Vagina (tissue), 2 donors: ENCODE measurements at regions not wholly inside any gene's neighbourhood (a gene's known extent, or its start where the extent isn't known, plus 50 kb on each side); places are given as distances from the start of the nearest gene placed in this dataset.

Experiments used
- DNase-seq, 2 donors: peaks; one replicate each; pipeline ENCODE4 v3.0.0-alpha.2; 2017; ENCODE audit errors: extremely low spot score in 2 of 2
- H3K27ac ChIP-seq: fragments of 200-600 bp; sonication (generic); one replicate; pipeline ENCODE4 v1.5.1; 2019
- H3K27me3 ChIP-seq: fragments of 200-600 bp; sonication (generic); one replicate; pipeline ENCODE4 v1.5.1; 2019
- H3K36me3 ChIP-seq, 2 donors: fragments of 200-600 bp; sonication (generic); one replicate each; pipeline ENCODE4 v1.5.1; 2017 to 2019
- H3K4me1 ChIP-seq: fragments of 200-600 bp; sonication (generic); one replicate; pipeline ENCODE4 v1.5.1; 2019
- H3K4me3 ChIP-seq, 2 donors: fragments of 200-600 bp; sonication (generic); 1 replicate in 1 of 2; 2 replicates in 1 of 2; pipeline ENCODE4 v1.5.1; 2016 to 2019
- H3K9me3 ChIP-seq: fragments of 200-600 bp; sonication (generic); one replicate; pipeline ENCODE4 v1.5.1; 2019
- CTCF ChIP-seq, 3 experiments: fragments of 450-650 bp in 2 of 3; fragments of 200-600 bp in 1 of 3; sonication (generic) in 1 of 3; IDR thresholded peaks; one replicate each; pipeline ENCODE4 v1.5.1; 2017 to 2019; ENCODE audit warnings: antibody characterized with exemption in 3 of 3, mild to moderate bottlenecking in 2 of 3, moderate library complexity in 2 of 3
- POLR2A ChIP-seq, 2 donors: fragments of 450-650 bp; IDR thresholded peaks; one replicate each; pipeline ENCODE4 v1.6.1; 2017; ENCODE audit warnings: antibody characterized with exemption in 2 of 2, mild to moderate bottlenecking in 2 of 2, moderate library complexity in 2 of 2
- POLR2AphosphoS5 ChIP-seq, 2 donors: sonication (generic); formaldehyde crosslinking; IDR thresholded peaks; one replicate each; pipeline ENCODE4 v1.9.0; 2017; ENCODE audit warnings: antibody characterized with exemption in 2 of 2, mild to moderate bottlenecking in 2 of 2, low read depth in 1 of 2; ENCODE audit not compliant: insufficient read depth in 1 of 2
- intact Hi-C: fragments of 100-400 bp; cut with DNase I; formaldehyde crosslinking; loops from one replicate; pipeline ENCODE4 v1.15.1; 2023

GRCh38 chr6:147700436-147701209 is 192.1 kb downstream of the SAMD5 start:
- Histone ChIP-seq H3K27me3 (no peaks in the 10 kb centered on the region), H3K9me3 (no peaks in the 10 kb centered on the region), H3K36me3 (no peaks in the 10 kb centered on the region), H3K4me1 (no peaks in the 10 kb centered on the region), H3K4me3 (no peak overlapping the region), H3K27ac (no peak overlapping the region)
- no peak for DNase-seq
- intact Hi-C loops = no loop called here
- TF ChIP-seq POLR2A (IDR thresholded peaks at IDR 0.05) (no peak), CTCF (IDR thresholded peaks at IDR 0.05) (no peak), POLR2AphosphoS5 (IDR thresholded peaks at IDR 0.05; ENCODE audit: insufficient read depth in 1 of 2, low read depth in 1 of 2) (no peak)

- no peaks in the 10 kb centered on the region for H3K27me3 ChIP-seq
- intact Hi-C loops = no loop called here
- no peak overlapping the region for H3K4me3 ChIP-seq
- H3K4me1 ChIP-seq = no peaks in the 10 kb centered on the region
- H3K27ac ChIP-seq = no peak overlapping the region
- H3K36me3 ChIP-seq = no peaks in the 10 kb centered on the region
- no peak for DNase-seq
- TF ChIP-seq POLR2AphosphoS5 (IDR thresholded peaks at IDR 0.05; ENCODE audit: insufficient read depth in 1 of 2, low read depth in 1 of 2) = no peak
- no peak for TF ChIP-seq CTCF (IDR thresholded peaks at IDR 0.05)
- TF ChIP-seq POLR2A (IDR thresholded peaks at IDR 0.05) = no peak
- no peaks in the 10 kb centered on the region for H3K9me3 ChIP-seq
Observed at GRCh38 chr6:147704691-147705090, 196.2 kb downstream of the SAMD5 start.

GRCh38 chr6:147707524-147707923 is 199.0 kb downstream of the SAMD5 start:
- Histone ChIP-seq H3K27ac (no peak overlapping the region), H3K27me3 (no peaks in the 10 kb centered on the region), H3K9me3 (no peaks in the 10 kb centered on the region), H3K4me3 (no peak overlapping the region), H3K4me1 (no peaks in the 10 kb centered on the region), H3K36me3 (no peaks in the 10 kb centered on the region)
- TF ChIP-seq POLR2A (IDR thresholded peaks at IDR 0.05) = no peak
- no peak for TF ChIP-seq POLR2AphosphoS5 (IDR thresholded peaks at IDR 0.05; ENCODE audit: insufficient read depth in 1 of 2, low read depth in 1 of 2)
- TF ChIP-seq CTCF (IDR thresholded peaks at IDR 0.05) = no peak
- no peak for DNase-seq
- intact Hi-C loops = no loop called here

GRCh38 chr6:147708170-147708569 is 199.7 kb downstream of the SAMD5 start:
- Histone ChIP-seq H3K36me3 (no peaks in the 10 kb centered on the region), H3K27me3 (no peaks in the 10 kb centered on the region), H3K9me3 (no peaks in the 10 kb centered on the region), H3K4me3 (no peak overlapping the region), H3K27ac (no peak overlapping the region), H3K4me1 (no peaks in the 10 kb centered on the region)
- TF ChIP-seq POLR2A (IDR thresholded peaks at IDR 0.05) (no peak), CTCF (IDR thresholded peaks at IDR 0.05) (no peak), POLR2AphosphoS5 (IDR thresholded peaks at IDR 0.05; ENCODE audit: insufficient read depth in 1 of 2, low read depth in 1 of 2) (no peak)
- DNase-seq = no peak
- intact Hi-C loops = no loop called here
